ENCODE measurements at regions not wholly inside any gene's neighbourhood (a gene's known extent, or its start where the extent isn't known, plus 50 kb on each side); places are given as distances from the start of the nearest gene placed in this dataset.
"Not testable (repeated sequence)": the region's sequence is repeated elsewhere in the genome, so short reads cannot be mapped to it uniquely, and the experiment has no call there.

DNA sequence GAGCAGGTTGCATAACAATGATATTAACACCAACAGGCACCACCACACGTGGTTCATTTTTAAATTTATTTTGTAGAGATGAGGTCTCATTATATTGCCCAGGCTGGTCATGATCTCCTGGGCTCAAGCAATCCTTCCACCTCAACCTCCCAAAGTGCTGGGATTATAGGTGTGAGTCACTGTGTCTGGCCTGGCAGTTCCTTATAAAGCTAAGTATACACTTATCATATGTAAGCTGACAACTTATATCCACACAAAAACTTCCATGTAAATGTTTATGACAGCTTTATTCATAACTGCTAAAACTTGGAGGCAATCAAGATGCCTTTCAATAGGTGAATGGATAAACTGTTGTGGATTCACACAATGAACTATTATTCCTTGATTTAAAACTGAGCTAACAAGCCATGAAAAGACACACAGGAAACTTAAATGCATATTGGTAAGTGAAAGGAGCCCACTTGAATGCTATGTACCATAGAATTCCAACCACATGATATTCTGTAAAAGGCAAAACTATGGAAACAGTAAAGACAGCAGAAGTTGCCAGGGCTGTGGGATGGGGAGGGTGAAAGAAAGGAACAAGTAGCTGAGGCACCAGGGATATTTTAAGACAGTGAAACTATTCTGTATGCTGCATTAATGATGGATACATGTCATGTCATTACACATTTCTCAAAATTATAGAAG lies 156.5 kb upstream of the KCNJ18 start:
- peaks cover 7% of the 10 kb centered on the region; the same call in 1 of the 2 replicates for H3K36me3 ChIP-seq (ENCODE audit: control insufficient read depth, insufficient read depth, low read length)
- no peak overlapping the region for H3K27ac ChIP-seq (ENCODE audit: low read depth, low read length)
- H3K27me3 ChIP-seq (ENCODE audit: control insufficient read depth, insufficient read depth, low read length), result no peaks in the 10 kb centered on the region
- no peaks in the 10 kb centered on the region for H3K4me1 ChIP-seq (ENCODE audit: control insufficient read depth, insufficient read depth, low read length)
- no peak overlapping the region for H3K4me3 ChIP-seq (ENCODE audit: low read depth, low read length)
- H3K9ac ChIP-seq (ENCODE audit: low read depth, low read length), result no peak overlapping the region
- peaks cover 34% of the 10 kb centered on the region for H3K9me3 ChIP-seq (ENCODE audit: control insufficient read depth, insufficient read depth, low read length)

DNA sequence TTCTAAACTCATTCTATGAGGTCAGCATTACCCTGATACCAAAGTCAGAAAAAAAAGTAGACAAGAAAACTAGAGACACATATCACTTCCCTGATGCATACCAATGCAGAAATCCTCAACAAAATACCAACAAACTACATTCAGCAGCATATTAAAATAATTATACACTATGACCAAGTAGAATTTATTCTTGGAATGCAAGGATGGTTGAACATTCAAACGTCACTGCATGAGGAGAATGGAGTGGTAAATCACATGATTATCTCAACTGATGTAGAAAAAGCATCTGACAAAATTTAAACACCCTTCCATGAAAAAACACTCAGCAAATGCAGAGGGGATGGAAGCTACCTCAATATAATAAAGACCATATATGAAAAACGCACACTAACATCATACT lies 155.0 kb upstream of the KCNJ18 start:
- Histone ChIP-seq H3K4me1 (ENCODE audit: control insufficient read depth, insufficient read depth, low read length) (no peaks in the 10 kb centered on the region), H3K4me3 (ENCODE audit: low read depth, low read length) (no peak overlapping the region), H3K27me3 (ENCODE audit: control insufficient read depth, insufficient read depth, low read length) (no peaks in the 10 kb centered on the region), H3K9ac (ENCODE audit: low read depth, low read length) (no peak overlapping the region), H3K9me3 (ENCODE audit: control insufficient read depth, insufficient read depth, low read length) (peaks cover 34% of the 10 kb centered on the region), H3K27ac (ENCODE audit: low read depth, low read length) (no peak overlapping the region), H3K36me3 (ENCODE audit: control insufficient read depth, insufficient read depth, low read length) (peaks cover 7% of the 10 kb centered on the region; the same call in 1 of the 2 replicates)

DNA sequence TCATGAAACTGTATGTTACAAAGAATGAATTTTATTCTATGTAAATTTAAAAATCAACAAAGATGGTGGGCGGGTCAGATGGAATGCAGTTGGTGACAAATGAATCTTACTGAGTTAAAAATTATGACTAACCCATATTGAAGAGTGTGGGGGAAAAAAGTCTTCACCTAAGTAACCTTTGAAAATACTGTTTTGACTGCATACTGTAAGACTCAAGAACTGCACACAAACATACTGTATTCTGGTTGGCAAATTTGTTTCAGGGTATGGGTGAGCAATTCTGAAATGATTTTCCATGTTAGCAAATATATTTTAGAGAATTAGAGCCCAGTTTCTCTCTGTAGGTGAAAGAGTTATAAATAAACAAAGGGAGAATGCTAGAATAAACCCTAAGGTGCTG lies 153.7 kb upstream of the KCNJ18 start:
- Histone ChIP-seq H3K4me1 (ENCODE audit: control insufficient read depth, insufficient read depth, low read length) (no peaks in the 10 kb centered on the region), H3K4me3 (ENCODE audit: low read depth, low read length) (no peak overlapping the region), H3K27ac (ENCODE audit: low read depth, low read length) (no peak overlapping the region), H3K9me3 (ENCODE audit: control insufficient read depth, insufficient read depth, low read length) (peaks cover 37% of the 10 kb centered on the region), H3K27me3 (ENCODE audit: control insufficient read depth, insufficient read depth, low read length) (no peaks in the 10 kb centered on the region), H3K9ac (ENCODE audit: low read depth, low read length) (no peak overlapping the region), H3K36me3 (ENCODE audit: control insufficient read depth, insufficient read depth, low read length) (peaks cover 7% of the 10 kb centered on the region; the same call in 1 of the 2 replicates)

DNA sequence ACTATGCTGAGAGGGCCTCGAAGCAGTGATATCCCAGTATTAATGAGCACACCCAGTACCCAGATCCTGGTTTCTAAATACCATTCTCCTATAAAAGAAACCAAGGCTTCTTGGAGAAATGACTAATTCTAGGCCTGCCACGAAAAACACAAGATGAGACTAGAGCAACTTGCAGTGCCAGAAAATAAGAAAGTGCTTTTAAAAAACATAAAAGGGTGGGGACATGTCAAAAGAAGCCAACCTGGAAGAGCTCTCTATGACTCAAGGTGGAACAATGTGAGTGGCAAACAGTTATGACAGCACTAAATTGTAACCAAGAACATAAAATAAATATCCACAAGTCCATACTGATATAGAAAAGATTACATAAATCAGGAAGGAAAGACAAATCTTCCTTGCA lies 153.2 kb upstream of the KCNJ18 start:
- no peak overlapping the region for H3K27ac ChIP-seq (ENCODE audit: low read depth, low read length)
- peaks cover 7% of the 10 kb centered on the region; the same call in 1 of the 2 replicates for H3K36me3 ChIP-seq (ENCODE audit: control insufficient read depth, insufficient read depth, low read length)
- H3K9ac ChIP-seq (ENCODE audit: low read depth, low read length), result no peak overlapping the region
- H3K4me3 ChIP-seq (ENCODE audit: low read depth, low read length), result no peak overlapping the region
- no peaks in the 10 kb centered on the region for H3K4me1 ChIP-seq (ENCODE audit: control insufficient read depth, insufficient read depth, low read length)
- no peaks in the 10 kb centered on the region for H3K27me3 ChIP-seq (ENCODE audit: control insufficient read depth, insufficient read depth, low read length)
- H3K9me3 ChIP-seq (ENCODE audit: control insufficient read depth, insufficient read depth, low read length), result peaks cover 34% of the 10 kb centered on the region

DNA sequence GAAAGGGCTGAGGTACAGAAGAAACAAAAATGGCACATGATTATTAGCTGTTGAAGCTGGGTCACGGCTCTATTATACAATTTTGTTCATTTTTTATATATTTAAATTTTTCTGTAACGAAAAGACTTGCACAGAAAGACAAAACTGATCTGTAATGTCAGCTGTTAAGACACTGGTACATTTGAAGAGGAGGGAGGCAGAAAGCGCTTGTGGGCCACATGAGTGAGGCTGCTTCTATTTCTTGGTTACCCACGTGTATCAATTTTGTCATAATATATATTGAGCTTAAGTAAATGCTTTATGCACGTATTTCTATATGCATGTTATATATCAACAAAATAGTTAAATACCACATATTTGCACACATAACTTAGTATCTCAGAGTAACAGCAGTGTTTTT lies 151.8 kb upstream of the KCNJ18 start:
- Histone ChIP-seq H3K4me3 (ENCODE audit: low read depth, low read length) (no peak overlapping the region), H3K36me3 (ENCODE audit: control insufficient read depth, insufficient read depth, low read length) (no peaks in the 10 kb centered on the region), H3K9ac (ENCODE audit: low read depth, low read length) (no peak overlapping the region), H3K4me1 (ENCODE audit: control insufficient read depth, insufficient read depth, low read length) (no peaks in the 10 kb centered on the region), H3K9me3 (ENCODE audit: control insufficient read depth, insufficient read depth, low read length) (peaks cover 28% of the 10 kb centered on the region), H3K27ac (ENCODE audit: low read depth, low read length) (no peak overlapping the region), H3K27me3 (ENCODE audit: control insufficient read depth, insufficient read depth, low read length) (no peaks in the 10 kb centered on the region)

DNA sequence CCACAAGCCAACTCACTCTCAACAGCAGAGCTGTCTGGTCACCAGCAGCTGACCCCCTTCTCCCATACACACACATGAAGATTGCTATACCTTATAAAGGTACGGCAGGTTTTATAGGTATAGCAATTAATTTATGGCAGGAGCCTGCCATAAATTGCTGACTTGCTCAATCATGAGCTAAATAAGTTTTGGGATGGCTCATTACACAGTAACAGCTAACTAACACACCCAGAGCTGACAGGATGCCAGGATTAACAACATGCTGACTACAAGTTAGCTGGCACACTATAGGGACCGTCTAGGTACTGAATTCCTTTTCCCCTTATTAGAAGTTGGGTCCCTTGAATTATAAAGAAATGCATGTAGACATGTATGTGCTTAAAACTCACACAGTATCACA lies 150.3 kb upstream of the KCNJ18 start:
- peaks cover 28% of the 10 kb centered on the region for H3K9me3 ChIP-seq (ENCODE audit: control insufficient read depth, insufficient read depth, low read length)
- no peaks in the 10 kb centered on the region for H3K36me3 ChIP-seq (ENCODE audit: control insufficient read depth, insufficient read depth, low read length)
- no peak overlapping the region for H3K4me3 ChIP-seq (ENCODE audit: low read depth, low read length)
- H3K27me3 ChIP-seq (ENCODE audit: control insufficient read depth, insufficient read depth, low read length), result no peaks in the 10 kb centered on the region
- H3K9ac ChIP-seq (ENCODE audit: low read depth, low read length), result no peak overlapping the region
- H3K27ac ChIP-seq (ENCODE audit: low read depth, low read length), result no peak overlapping the region
- no peaks in the 10 kb centered on the region for H3K4me1 ChIP-seq (ENCODE audit: control insufficient read depth, insufficient read depth, low read length)

DNA sequence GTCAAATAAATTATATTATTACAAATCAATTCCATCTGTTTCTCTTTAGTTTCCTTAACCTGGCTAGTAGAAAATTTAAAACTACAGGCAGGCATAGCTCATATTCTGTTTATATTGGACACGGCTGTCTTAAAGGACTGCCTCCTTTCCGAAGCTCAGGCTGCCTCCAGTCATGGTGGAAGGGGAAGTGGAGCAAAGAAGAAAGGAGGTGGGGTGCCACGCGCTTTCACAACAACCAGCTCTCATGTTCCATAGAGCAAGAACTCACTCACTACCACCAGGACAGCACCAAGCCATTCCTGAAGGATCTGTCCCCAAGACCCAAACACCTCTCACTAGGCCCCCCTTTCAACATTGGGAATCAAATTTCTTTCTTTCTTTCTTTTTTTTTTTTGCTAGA lies 149.3 kb upstream of the KCNJ18 start:
- H3K36me3 ChIP-seq (ENCODE audit: control insufficient read depth, insufficient read depth, low read length), result no peaks in the 10 kb centered on the region

DNA sequence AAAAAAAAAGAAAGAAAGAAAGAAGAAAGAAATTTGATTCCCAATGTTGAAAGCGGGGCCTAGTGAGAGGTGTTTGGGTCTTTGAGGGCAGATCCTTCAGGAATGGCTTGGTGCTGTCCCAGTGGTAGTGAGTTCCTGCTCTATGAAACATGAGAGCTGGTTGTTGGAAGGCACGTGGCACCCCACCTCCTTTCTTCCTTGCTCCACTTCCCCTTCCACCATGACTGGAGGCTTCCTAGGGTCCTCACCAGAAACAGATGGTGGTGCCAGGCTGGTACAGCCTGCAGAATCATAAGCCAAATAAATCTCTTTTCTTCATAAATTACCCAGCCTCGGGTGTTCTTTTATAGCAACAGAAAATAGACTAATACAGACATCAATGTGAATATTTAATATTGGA lies 147.3 kb upstream of the KCNJ18 start:
- Histone ChIP-seq H3K9me3 (ENCODE audit: control insufficient read depth, insufficient read depth, low read length) (peaks cover 6% of the 10 kb centered on the region), H3K27ac (ENCODE audit: low read depth, low read length) (no peak overlapping the region), H3K27me3 (ENCODE audit: control insufficient read depth, insufficient read depth, low read length) (peaks cover 5% of the 10 kb centered on the region), H3K9ac (ENCODE audit: low read depth, low read length) (no peak overlapping the region), H3K4me3 (ENCODE audit: low read depth, low read length) (no peak overlapping the region), H3K4me1 (ENCODE audit: control insufficient read depth, insufficient read depth, low read length) (no peaks in the 10 kb centered on the region), H3K36me3 (ENCODE audit: control insufficient read depth, insufficient read depth, low read length) (no peaks in the 10 kb centered on the region)

More for the DNA sequence above, 149.3 kb upstream of the KCNJ18 start:
- no peaks in the 10 kb centered on the region for H3K27me3 ChIP-seq (ENCODE audit: control insufficient read depth, insufficient read depth, low read length)
- no peak overlapping the region for H3K27ac ChIP-seq (ENCODE audit: low read depth, low read length)
- peaks cover 20% of the 10 kb centered on the region for H3K9me3 ChIP-seq (ENCODE audit: control insufficient read depth, insufficient read depth, low read length)
- no peak overlapping the region for H3K9ac ChIP-seq (ENCODE audit: low read depth, low read length)
- H3K4me3 ChIP-seq (ENCODE audit: low read depth, low read length), result no peak overlapping the region
- H3K4me1 ChIP-seq (ENCODE audit: control insufficient read depth, insufficient read depth, low read length), result no peaks in the 10 kb centered on the region

DNA sequence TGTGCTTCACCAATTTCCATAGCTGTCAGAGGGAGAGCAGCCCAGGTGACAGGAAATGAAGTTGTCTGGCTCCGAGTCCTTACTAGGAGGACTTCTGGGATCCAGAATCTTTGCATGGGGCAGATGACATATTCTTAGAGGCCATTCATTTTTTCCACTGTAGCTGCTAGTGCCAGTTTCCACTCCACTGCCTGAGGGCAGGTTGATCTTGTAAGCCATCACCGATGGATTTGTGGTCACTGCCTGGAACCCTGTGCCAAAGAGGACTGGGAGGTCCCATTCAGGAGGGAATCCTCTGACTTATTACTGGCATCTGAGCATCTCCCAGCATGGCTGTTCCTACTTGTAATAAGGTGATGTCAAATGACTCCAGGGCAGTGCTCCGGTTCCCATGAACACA lies 144.1 kb upstream of the KCNJ18 start:
- Histone ChIP-seq H3K36me3 (ENCODE audit: control insufficient read depth, insufficient read depth, low read length) (no peaks in the 10 kb centered on the region), H3K27ac (ENCODE audit: low read depth, low read length) (no peak overlapping the region), H3K9ac (ENCODE audit: low read depth, low read length) (no peak overlapping the region), H3K9me3 (ENCODE audit: control insufficient read depth, insufficient read depth, low read length) (peaks cover 9% of the 10 kb centered on the region), H3K4me3 (ENCODE audit: low read depth, low read length) (no peak overlapping the region), H3K4me1 (ENCODE audit: control insufficient read depth, insufficient read depth, low read length) (no peaks in the 10 kb centered on the region), H3K27me3 (ENCODE audit: control insufficient read depth, insufficient read depth, low read length) (peaks cover 23% of the 10 kb centered on the region)

DNA sequence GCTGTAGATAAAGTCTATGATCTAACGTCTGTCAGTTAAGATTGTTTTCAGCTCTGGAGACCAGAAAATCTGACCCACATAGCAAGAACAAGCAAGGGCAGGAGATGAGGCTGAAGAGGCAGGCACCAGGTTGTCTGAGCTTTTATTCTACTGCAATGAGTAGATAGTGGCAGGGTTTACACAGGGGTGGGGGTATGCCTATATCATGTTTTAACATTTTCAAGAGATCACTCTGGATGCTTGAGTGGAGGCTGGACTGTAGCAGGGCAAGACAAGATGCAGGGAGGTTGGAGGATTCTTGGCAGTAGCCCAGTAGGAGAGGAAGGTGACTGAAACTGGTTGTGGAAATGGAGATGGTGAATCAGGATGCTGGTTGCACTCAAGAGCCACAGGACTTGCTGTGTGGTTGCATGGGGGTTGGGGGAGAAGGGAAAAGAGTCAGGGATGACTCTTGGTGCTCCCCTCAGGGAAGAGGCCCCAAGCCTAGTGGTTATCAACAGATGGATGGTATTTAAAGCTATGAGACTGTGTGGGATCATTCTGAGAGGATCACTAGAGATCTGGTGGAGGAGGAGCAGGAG lies 143.1 kb upstream of the KCNJ18 start:
- H3K27ac ChIP-seq (ENCODE audit: low read depth, low read length), result no peak overlapping the region
- H3K27me3 ChIP-seq (ENCODE audit: control insufficient read depth, insufficient read depth, low read length), result peaks cover 23% of the 10 kb centered on the region
- peaks cover 4% of the 10 kb centered on the region; the same call in 1 of the 2 replicates for H3K9me3 ChIP-seq (ENCODE audit: control insufficient read depth, insufficient read depth, low read length)
- no peaks in the 10 kb centered on the region for H3K4me1 ChIP-seq (ENCODE audit: control insufficient read depth, insufficient read depth, low read length)
- no peak overlapping the region for H3K9ac ChIP-seq (ENCODE audit: low read depth, low read length)
- no peak overlapping the region for H3K4me3 ChIP-seq (ENCODE audit: low read depth, low read length)
- H3K36me3 ChIP-seq (ENCODE audit: control insufficient read depth, insufficient read depth, low read length), result no peaks in the 10 kb centered on the region

DNA sequence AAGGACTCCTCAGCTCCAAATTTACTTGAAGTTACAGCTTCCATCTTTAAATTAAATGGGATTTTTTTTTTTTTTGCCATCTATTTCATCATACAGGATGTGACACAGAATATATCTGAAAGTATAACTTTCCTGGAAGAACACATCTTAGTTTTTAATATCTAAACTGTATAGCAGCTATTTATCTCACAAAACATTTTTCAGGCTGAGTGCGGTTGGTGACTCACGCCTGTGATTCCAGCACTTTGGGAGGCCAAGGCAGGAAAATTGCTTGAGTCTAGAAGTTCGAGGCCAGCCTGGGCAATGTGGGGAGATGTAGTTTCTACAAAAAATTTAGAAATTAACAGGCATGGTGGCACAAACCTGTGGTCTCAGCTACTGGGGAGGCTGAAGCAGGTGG lies 142.3 kb upstream of the KCNJ18 start:
- Histone ChIP-seq H3K27me3 (ENCODE audit: control insufficient read depth, insufficient read depth, low read length) (peaks cover 23% of the 10 kb centered on the region), H3K4me3 (ENCODE audit: low read depth, low read length) (0 out of 2 replicates have a peak overlapping the region, but pooled peaks have one; percentile 76)
- H3K4me1 ChIP-seq (ENCODE audit: control insufficient read depth, insufficient read depth, low read length); H3K9me3 ChIP-seq (ENCODE audit: control insufficient read depth, insufficient read depth, low read length); H3K36me3 ChIP-seq (ENCODE audit: control insufficient read depth, insufficient read depth, low read length); H3K9ac ChIP-seq (ENCODE audit: low read depth, low read length); H3K27ac ChIP-seq (ENCODE audit: low read depth, low read length): not testable (repeated sequence)

Measured in HUES48 (cell line).